GM21529 (cell line): ENCODE measurements at regions not wholly inside any gene's neighbourhood (a gene's known extent, or its start where the extent isn't known, plus 50 kb on each side); places are given as distances from the start of the nearest gene placed in this dataset.

Experiments
- ATAC-seq: cut with Tn5 transposase; IDR thresholded peaks from one replicate; pipeline ENCODE4 v1.9.1; 2021; ENCODE audit not compliant: unreplicated experiment

- no peak for ATAC-seq
Measured at GRCh38 chr6:122092366-122092765, 307.1 kb upstream of the HSF2 start.

GRCh38 chr6:122098201-122098678, 301.2 kb upstream of the HSF2 start:
- no peak for ATAC-seq

- ATAC-seq, result no peak
Measured at GRCh38 chr6:122102026-122102425, 297.4 kb upstream of the HSF2 start.

- ATAC-seq, result no peak
Measured at GRCh38 chr6:122107256-122107852, 292.1 kb upstream of the HSF2 start.

GRCh38 chr6:122109075-122109474, 290.4 kb upstream of the HSF2 start:
- no peak for ATAC-seq

- no peak for ATAC-seq
Measured at GRCh38 chr6:122114717-122115116, 284.7 kb upstream of the HSF2 start.

- ATAC-seq, result no peak
Measured at GRCh38 chr6:122116119-122116834, 283.2 kb upstream of the HSF2 start.

GRCh38 chr6:122116835-122117627, 282.4 kb upstream of the HSF2 start:
- ATAC-seq, result no peak

- ATAC-seq, result no peak
Measured at GRCh38 chr6:122118945-122119506, 280.4 kb upstream of the HSF2 start.

GRCh38 chr6:122122202-122122601, 277.2 kb upstream of the HSF2 start:
- no peak for ATAC-seq

- no peak for ATAC-seq
Measured at GRCh38 chr6:122122686-122123085, 276.8 kb upstream of the HSF2 start.

- no peak for ATAC-seq
Measured at GRCh38 chr6:122124908-122125307, 274.5 kb upstream of the HSF2 start.

GRCh38 chr6:122126894-122127293, 272.6 kb upstream of the HSF2 start:
- no peak for ATAC-seq

- ATAC-seq, result no peak
Measured at GRCh38 chr6:122128445-122128844, 271.0 kb upstream of the HSF2 start.

- ATAC-seq, result no peak
Measured at GRCh38 chr6:122129313-122130025, 270.0 kb upstream of the HSF2 start.

- no peak for ATAC-seq
Measured at GRCh38 chr6:122130026-122130348, 269.5 kb upstream of the HSF2 start.

- no peak for ATAC-seq
Measured at GRCh38 chr6:122130518-122130917, 268.9 kb upstream of the HSF2 start.

GRCh38 chr6:122136386-122136785, 263.1 kb upstream of the HSF2 start:
- no peak for ATAC-seq

- ATAC-seq, result no peak
Measured at GRCh38 chr6:122140031-122140430, 259.4 kb upstream of the HSF2 start.

GRCh38 chr6:122141246-122141645, 258.2 kb upstream of the HSF2 start:
- no peak for ATAC-seq
